Thyroid gland (tissue), 4 donors: ENCODE measurements at regions not wholly inside any gene's neighbourhood (a gene's known extent, or its start where the extent isn't known, plus 50 kb on each side); places are given as distances from the start of the nearest gene placed in this dataset.

Source experiments
- POLR2A ChIP-seq, 2 donors: fragments of 450-650 bp; IDR thresholded peaks; one replicate each; pipeline ENCODE4 v1.6.1; 2017; ENCODE audit warnings: antibody characterized with exemption in 2 of 2, mild to moderate bottlenecking in 2 of 2, moderate library complexity in 1 of 2
- TF ChIP-seq, protein P1 (sequence below), 6 experiments: fragments of 200-600 bp in 3 of 6; fragments of 450-650 bp in 3 of 6; sonication (generic) in 3 of 6; IDR thresholded peaks; one replicate each; pipeline ENCODE4 v1.5.1; 2016 to 2019; ENCODE audit warnings: antibody characterized with exemption in 6 of 6, mild to moderate bottlenecking in 2 of 6, inconsistent platforms in 1 of 6, moderate library complexity in 1 of 6

DNA sequence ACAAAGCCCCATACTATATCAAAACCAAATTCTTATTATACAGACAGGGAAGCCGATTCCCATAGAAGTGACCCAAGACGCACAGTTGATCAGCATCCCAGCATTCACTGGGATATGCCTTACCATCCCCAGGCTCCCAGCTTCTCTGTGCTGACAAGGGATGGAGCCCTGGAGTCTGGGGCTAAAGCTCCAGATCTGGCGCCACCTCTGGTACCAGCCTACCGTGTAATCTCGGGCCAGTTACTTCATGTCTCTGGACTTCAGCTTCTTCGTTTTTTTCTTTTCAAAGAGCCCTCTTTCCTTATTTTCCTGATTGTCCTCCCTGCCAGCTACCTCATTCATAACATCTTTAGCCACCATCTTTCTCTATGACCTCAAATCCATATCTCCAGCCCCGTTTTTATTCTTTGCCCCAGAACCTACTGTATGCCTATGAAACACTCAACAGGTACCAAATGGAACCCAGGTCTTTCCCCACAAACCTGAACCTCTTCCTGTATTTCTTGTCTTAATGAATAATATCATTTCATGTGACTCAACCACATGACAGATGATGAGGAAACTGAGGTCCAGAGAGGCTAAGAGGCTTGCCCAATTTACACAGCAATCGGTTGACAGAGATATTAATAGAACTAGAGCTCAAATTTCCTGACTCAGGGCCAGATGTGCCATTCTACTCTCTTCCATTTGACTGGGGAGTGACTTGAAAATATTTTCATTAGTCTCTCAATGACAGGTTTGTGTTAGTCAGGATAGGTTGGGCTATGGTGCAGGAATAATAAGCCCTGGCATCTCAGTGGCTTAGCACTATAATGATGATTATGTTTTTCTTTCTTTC, 85.4 kb upstream of the TLE3 start:
- TF ChIP-seq, protein P1, sequence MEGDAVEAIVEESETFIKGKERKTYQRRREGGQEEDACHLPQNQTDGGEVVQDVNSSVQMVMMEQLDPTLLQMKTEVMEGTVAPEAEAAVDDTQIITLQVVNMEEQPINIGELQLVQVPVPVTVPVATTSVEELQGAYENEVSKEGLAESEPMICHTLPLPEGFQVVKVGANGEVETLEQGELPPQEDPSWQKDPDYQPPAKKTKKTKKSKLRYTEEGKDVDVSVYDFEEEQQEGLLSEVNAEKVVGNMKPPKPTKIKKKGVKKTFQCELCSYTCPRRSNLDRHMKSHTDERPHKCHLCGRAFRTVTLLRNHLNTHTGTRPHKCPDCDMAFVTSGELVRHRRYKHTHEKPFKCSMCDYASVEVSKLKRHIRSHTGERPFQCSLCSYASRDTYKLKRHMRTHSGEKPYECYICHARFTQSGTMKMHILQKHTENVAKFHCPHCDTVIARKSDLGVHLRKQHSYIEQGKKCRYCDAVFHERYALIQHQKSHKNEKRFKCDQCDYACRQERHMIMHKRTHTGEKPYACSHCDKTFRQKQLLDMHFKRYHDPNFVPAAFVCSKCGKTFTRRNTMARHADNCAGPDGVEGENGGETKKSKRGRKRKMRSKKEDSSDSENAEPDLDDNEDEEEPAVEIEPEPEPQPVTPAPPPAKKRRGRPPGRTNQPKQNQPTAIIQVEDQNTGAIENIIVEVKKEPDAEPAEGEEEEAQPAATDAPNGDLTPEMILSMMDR (IDR thresholded peaks at IDR 0.05) = no peak
- no peak for TF ChIP-seq POLR2A (IDR thresholded peaks at IDR 0.05)
